Adrenal gland (tissue), 9 donors: ENCODE measurements at regions not wholly inside any gene's neighbourhood (a gene's known extent, or its start where the extent isn't known, plus 50 kb on each side); places are given as distances from the start of the nearest gene placed in this dataset.

Experiments used
- DNase-seq, 7 donors: peaks; one replicate each; pipeline ENCODE4 v3.0.0-alpha.2; 2019 to 2020
- H3K27ac ChIP-seq, 5 donors: fragments of 200-600 bp; sonication (generic) in 4 of 5; 1 replicate in 3 of 5; 2 replicates in 2 of 5; pipeline versions ENCODE4 v1.5.1 to v1.8.0; 2016 to 2020; ENCODE audit warnings: mild to moderate bottlenecking in 1 of 5
- H3K27me3 ChIP-seq: fragments of 200-600 bp; 2 replicates; pipeline ENCODE4 v1.8.0; 2021
- H3K36me3 ChIP-seq, 2 donors: fragments of 200-600 bp; replicated peaks in 1 of 2; 1 replicate in 1 of 2; 2 replicates in 1 of 2; pipeline versions ENCODE4 v1.5.1 to v1.8.0; 2018 to 2022
- H3K4me1 ChIP-seq, 2 donors: fragments of 200-600 bp; replicated peaks in 1 of 2; 1 replicate in 1 of 2; 2 replicates in 1 of 2; pipeline versions ENCODE4 v1.5.1 to v1.8.0; 2018 to 2021
- H3K4me3 ChIP-seq, 4 donors: fragments of 200-600 bp; sonication (generic) in 3 of 4; one replicate each; pipeline ENCODE4 v1.5.1; 2016 to 2018
- H3K9me3 ChIP-seq, 3 donors: fragments of 200-600 bp; sonication (generic) in 1 of 3; replicated peaks in 1 of 3; 1 replicate in 2 of 3; 2 replicates in 1 of 3; pipeline versions ENCODE4 v1.5.1 to v1.8.0; 2016 to 2021
- POLR2A ChIP-seq, 2 donors: fragments of 450-650 bp; IDR thresholded peaks; one replicate each; pipeline ENCODE4 v1.6.1; 2017; ENCODE audit warnings: antibody characterized with exemption in 2 of 2, mild to moderate bottlenecking in 2 of 2, moderate library complexity in 1 of 2
- WGBS, 4 donors: extraction: QIAGEN DNeasy Blood & Tissue Kit in 2 of 4; methylation state at CpG; one replicate each; pipeline versions ENCODE4 v1.1.5 to v1.1.7; 2013 to 2017; 5-methylcytosine and 5-hydroxymethylcytosine counted together
- intact Hi-C, 2 donors: fragments of 100-400 bp; cut with DNase I; formaldehyde crosslinking; loops; one replicate each; pipeline versions ENCODE4 v1.14.1 to v1.15.0; 2022 to 2023
- TF ChIP-seq, protein P1 (sequence below), 6 experiments: fragments of 450-650 bp in 4 of 6; fragments of 200-600 bp in 2 of 6; sonication (generic) in 1 of 6; IDR thresholded peaks; 1 replicate in 5 of 6; 2 replicates in 1 of 6; pipeline versions ENCODE4 v1.5.1 to v1.8.0; 2016 to 2021; ENCODE audit warnings: antibody characterized with exemption in 6 of 6, mild to moderate bottlenecking in 2 of 6, moderate library complexity in 1 of 6
- donor health status: healthy with polysubstance abuse.
- donor health status: Bipolar disorder and iron deficiency.
- donor health status: DM: yes; HTN: yes; CAD: no.
- donor health status: DM: no; HTN: no; CAD: no.
- donor health status: DM: no; HTN: no; CAD: no.

DNA sequence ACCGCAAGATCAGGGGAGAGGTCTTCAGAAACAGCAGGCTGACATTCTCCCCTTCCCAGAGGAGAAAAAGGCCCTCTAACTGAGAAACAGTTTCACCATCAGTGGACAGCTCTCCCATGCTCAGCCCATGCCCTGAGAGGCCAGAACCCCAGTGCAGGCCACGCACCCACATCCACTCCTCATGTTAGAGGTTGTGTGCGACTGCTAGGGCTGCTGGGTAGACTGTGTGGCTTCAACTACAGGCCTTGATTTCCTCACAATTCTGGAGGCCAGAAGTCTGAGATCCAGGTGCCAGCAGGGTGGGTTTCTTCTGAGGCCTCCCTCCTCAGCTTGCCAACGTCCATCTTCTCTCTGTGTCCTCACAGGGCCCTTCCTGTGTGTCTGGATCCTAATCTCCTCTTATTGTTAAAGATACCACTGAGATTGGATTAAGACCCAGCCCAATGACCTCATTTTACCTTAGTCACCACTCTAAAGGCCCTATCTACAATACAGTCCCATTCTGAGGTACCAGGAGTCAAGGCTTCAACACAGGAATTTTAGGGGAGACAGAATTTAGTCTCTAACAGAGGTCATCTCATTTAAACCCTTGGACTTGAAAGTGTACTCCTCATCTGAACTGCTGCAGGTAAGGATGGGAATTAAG is 67.7 kb upstream of the CD93 start:
- 83 to 96% (median 87%) methylated on average over 2 to 4 of the region's 4 CpGs for WGBS, 4 donors
- H3K36me3 ChIP-seq, result no peaks in the 10 kb centered on the region
- no peaks in the 10 kb centered on the region for H3K9me3 ChIP-seq
- peaks cover 0 to 15% of the 10 kb centered on the region in 2 donors for H3K4me1 ChIP-seq
- no peak overlapping the region for H3K4me3 ChIP-seq
- H3K27ac ChIP-seq, result peak overlapping the region in 1 of 5 donors; percentile 66
- no peaks in the 10 kb centered on the region for H3K27me3 ChIP-seq
- no peak for DNase-seq
- TF ChIP-seq POLR2A (IDR thresholded peaks at IDR 0.05), result no peak
- TF ChIP-seq, protein P1, sequence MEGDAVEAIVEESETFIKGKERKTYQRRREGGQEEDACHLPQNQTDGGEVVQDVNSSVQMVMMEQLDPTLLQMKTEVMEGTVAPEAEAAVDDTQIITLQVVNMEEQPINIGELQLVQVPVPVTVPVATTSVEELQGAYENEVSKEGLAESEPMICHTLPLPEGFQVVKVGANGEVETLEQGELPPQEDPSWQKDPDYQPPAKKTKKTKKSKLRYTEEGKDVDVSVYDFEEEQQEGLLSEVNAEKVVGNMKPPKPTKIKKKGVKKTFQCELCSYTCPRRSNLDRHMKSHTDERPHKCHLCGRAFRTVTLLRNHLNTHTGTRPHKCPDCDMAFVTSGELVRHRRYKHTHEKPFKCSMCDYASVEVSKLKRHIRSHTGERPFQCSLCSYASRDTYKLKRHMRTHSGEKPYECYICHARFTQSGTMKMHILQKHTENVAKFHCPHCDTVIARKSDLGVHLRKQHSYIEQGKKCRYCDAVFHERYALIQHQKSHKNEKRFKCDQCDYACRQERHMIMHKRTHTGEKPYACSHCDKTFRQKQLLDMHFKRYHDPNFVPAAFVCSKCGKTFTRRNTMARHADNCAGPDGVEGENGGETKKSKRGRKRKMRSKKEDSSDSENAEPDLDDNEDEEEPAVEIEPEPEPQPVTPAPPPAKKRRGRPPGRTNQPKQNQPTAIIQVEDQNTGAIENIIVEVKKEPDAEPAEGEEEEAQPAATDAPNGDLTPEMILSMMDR (IDR thresholded peaks at IDR 0.05), result no peak
- intact Hi-C loops, result no loop called here

GRCh38 chr20:23152902-23153301 is 66.8 kb upstream of the CD93 start:
- intact Hi-C loops, result no loop called here
- TF ChIP-seq, protein P1 (IDR thresholded peaks at IDR 0.05), result no peak
- TF ChIP-seq POLR2A (IDR thresholded peaks at IDR 0.05), result no peak
- no peak for DNase-seq
- Histone ChIP-seq H3K4me1 (peaks cover 0 to 15% of the 10 kb centered on the region in 2 donors), H3K27ac (peak overlapping the region in 4 of 5 donors; percentile 14 to 66 (median 46)), H3K9me3 (no peaks in the 10 kb centered on the region), H3K4me3 (no peak overlapping the region), H3K36me3 (no peaks in the 10 kb centered on the region), H3K27me3 (no peaks in the 10 kb centered on the region)
- WGBS, 4 donors, result 91 to 97% (median 96%) methylated on average over 3 of the region's 3 CpGs

DNA sequence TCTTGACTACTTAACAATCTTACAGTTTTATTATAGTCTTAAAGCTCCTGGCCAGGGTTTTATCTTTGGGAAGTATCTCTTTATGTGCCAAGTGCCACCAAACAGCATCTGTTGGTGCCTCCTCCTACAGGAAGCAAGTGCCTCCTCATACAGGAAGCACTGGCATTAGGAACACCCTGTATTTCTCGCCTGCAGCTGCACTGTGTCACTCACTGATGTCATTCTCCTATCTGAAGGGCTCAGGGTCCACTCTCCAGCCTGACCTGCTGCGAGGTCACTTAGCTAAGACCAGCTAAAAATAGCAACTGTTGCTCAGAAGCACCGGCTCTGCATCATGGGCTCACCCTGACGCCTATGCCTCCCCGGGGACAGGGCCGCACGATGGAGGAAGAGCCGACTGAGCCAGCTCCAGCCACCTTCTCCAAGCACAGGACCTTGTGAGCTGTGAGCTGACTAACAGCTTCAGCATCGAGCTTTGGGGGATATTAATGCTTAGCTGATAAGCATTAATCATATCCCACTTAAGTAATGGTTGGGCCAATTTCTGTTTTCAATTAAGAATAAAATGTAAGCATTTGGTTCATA is 66.3 kb upstream of the CD93 start:
- TF ChIP-seq POLR2A (IDR thresholded peaks at IDR 0.05), result no peak
- TF ChIP-seq, protein P1 (IDR thresholded peaks at IDR 0.05), result no peak
- Histone ChIP-seq H3K27ac (peak overlapping the region in 4 of 5 donors; percentile 14 to 66 (median 46)), H3K9me3 (no peaks in the 10 kb centered on the region), H3K27me3 (no peaks in the 10 kb centered on the region), H3K4me3 (no peak overlapping the region), H3K4me1 (peaks cover 2 to 18% of the 10 kb centered on the region in 2 donors), H3K36me3 (no peaks in the 10 kb centered on the region)
- intact Hi-C loops, result no loop called here
- WGBS, 4 donors, result 3 to 8% (median 8%) methylated on average over 2 to 9 of the region's 9 CpGs
- DNase-seq, result peak; percentile 62 to 92 (median 86)

GRCh38 chr20:23151885-23152284 is 65.8 kb upstream of the CD93 start:
- intact Hi-C loops, result no loop called here
- peak in 1 of 7 donors; percentile 15 for DNase-seq
- TF ChIP-seq, protein P1 (IDR thresholded peaks at IDR 0.05), result no peak
- no peak for TF ChIP-seq POLR2A (IDR thresholded peaks at IDR 0.05)
- Histone ChIP-seq H3K4me1 (peaks cover 3 to 21% of the 10 kb centered on the region in 2 donors), H3K27ac (peak overlapping the region in 3 of 5 donors; percentile 14 to 66 (median 61)), H3K9me3 (no peaks in the 10 kb centered on the region), H3K4me3 (no peak overlapping the region), H3K27me3 (no peaks in the 10 kb centered on the region), H3K36me3 (no peaks in the 10 kb centered on the region)
- WGBS, 4 donors, result 72 to 82% (median 75%) methylated on average over 8 of the region's 8 CpGs
